ENCODE measurements at regions not wholly inside any gene's neighbourhood (a gene's known extent, or its start where the extent isn't known, plus 50 kb on each side); places are given as distances from the start of the nearest gene placed in this dataset.

DNA sequence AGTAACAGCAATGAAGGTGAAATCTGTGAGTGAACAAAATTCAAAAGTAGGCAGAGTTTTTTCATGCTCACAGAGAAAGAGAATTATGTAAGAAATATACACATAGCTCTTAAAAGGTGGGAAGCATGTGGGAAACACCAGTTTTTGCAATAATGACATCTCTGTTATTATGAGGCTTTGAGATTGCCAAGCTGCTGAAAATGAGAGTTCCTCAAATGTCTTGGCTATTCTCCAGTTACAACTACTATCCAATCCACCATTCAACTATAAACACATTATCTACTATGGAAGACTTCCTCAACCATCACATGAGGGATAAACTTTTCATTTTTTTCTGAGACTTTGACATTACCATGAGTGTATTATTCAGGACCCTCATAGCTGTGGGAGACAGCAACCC is 420.8 kb upstream of the ACTBL2 start:
- H3K4me3 ChIP-seq = no peak overlapping the region
- intact Hi-C loops (cut with DNase I; ENCODE audit: low total_unique reads) = no loop called here
- no peaks in the 10 kb centered on the region for H3K4me1 ChIP-seq
- no peaks in the 10 kb centered on the region for H3K27me3 ChIP-seq
- H3K36me3 ChIP-seq = no peaks in the 10 kb centered on the region
- H3K9me3 ChIP-seq = no peaks in the 10 kb centered on the region
- no peak for DNase-seq (ENCODE audit: low spot score in 2 of 2)
- TF ChIP-seq POLR2AphosphoS5 (IDR thresholded peaks at IDR 0.05) (no peak), POLR2A (IDR thresholded peaks at IDR 0.05) (no peak)
- TF ChIP-seq, protein P1, sequence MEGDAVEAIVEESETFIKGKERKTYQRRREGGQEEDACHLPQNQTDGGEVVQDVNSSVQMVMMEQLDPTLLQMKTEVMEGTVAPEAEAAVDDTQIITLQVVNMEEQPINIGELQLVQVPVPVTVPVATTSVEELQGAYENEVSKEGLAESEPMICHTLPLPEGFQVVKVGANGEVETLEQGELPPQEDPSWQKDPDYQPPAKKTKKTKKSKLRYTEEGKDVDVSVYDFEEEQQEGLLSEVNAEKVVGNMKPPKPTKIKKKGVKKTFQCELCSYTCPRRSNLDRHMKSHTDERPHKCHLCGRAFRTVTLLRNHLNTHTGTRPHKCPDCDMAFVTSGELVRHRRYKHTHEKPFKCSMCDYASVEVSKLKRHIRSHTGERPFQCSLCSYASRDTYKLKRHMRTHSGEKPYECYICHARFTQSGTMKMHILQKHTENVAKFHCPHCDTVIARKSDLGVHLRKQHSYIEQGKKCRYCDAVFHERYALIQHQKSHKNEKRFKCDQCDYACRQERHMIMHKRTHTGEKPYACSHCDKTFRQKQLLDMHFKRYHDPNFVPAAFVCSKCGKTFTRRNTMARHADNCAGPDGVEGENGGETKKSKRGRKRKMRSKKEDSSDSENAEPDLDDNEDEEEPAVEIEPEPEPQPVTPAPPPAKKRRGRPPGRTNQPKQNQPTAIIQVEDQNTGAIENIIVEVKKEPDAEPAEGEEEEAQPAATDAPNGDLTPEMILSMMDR (IDR thresholded peaks at IDR 0.05) = no peak
- H3K27ac ChIP-seq = no peak overlapping the region

DNA sequence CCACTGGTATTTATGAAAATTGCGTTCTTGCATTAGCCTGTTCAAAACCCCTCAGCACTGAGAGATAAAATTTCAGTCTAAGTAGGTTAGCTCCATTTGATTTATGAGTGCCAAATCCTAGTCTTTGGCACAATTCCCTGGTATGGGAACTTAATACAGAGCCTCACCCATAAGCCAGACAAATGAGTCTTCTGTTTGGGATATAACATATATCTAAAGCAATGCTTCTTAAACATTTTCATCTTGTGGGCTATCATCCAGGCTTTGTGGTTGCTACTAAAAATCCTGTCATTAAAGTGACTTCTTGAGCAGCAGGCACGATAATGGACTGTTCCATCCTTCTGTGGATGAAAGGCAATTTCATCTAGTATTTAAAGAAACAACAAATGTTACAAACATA is 419.5 kb upstream of the ACTBL2 start:
- TF ChIP-seq, protein P1 (IDR thresholded peaks at IDR 0.05) = no peak
- TF ChIP-seq POLR2A (IDR thresholded peaks at IDR 0.05) (no peak), POLR2AphosphoS5 (IDR thresholded peaks at IDR 0.05) (no peak)
- intact Hi-C loops (cut with DNase I; ENCODE audit: low total_unique reads) = no loop called here
- DNase-seq (ENCODE audit: low spot score in 2 of 2) = no peak
- Histone ChIP-seq H3K27ac (no peak overlapping the region), H3K4me1 (no peaks in the 10 kb centered on the region), H3K4me3 (no peak overlapping the region), H3K27me3 (no peaks in the 10 kb centered on the region), H3K9me3 (no peaks in the 10 kb centered on the region), H3K36me3 (no peaks in the 10 kb centered on the region)

GRCh38 chr5:57900381-57900944 is 417.9 kb upstream of the ACTBL2 start:
- DNase-seq (ENCODE audit: low spot score in 2 of 2) = no peak
- intact Hi-C loops (cut with DNase I; ENCODE audit: low total_unique reads) = no loop called here
- H3K9me3 ChIP-seq = no peaks in the 10 kb centered on the region
- no peaks in the 10 kb centered on the region for H3K36me3 ChIP-seq
- TF ChIP-seq, protein P1 (IDR thresholded peaks at IDR 0.05) = no peak
- TF ChIP-seq POLR2AphosphoS5 (IDR thresholded peaks at IDR 0.05) (no peak), POLR2A (IDR thresholded peaks at IDR 0.05) (no peak)
- no peak overlapping the region for H3K27ac ChIP-seq
- H3K4me3 ChIP-seq = no peak overlapping the region
- H3K4me1 ChIP-seq = no peaks in the 10 kb centered on the region
- no peaks in the 10 kb centered on the region for H3K27me3 ChIP-seq

GRCh38 chr5:57896576-57896975 is 414.0 kb upstream of the ACTBL2 start:
- no peak overlapping the region for H3K4me3 ChIP-seq
- no peak for DNase-seq (ENCODE audit: low spot score in 2 of 2)
- H3K4me1 ChIP-seq = no peaks in the 10 kb centered on the region
- no peaks in the 10 kb centered on the region for H3K36me3 ChIP-seq
- no peaks in the 10 kb centered on the region for H3K9me3 ChIP-seq
- TF ChIP-seq POLR2A (IDR thresholded peaks at IDR 0.05) (no peak), POLR2AphosphoS5 (IDR thresholded peaks at IDR 0.05) (no peak)
- TF ChIP-seq, protein P1 (IDR thresholded peaks at IDR 0.05) = no peak
- H3K27ac ChIP-seq = no peak overlapping the region
- intact Hi-C loops (cut with DNase I; ENCODE audit: low total_unique reads) = no loop called here
- no peaks in the 10 kb centered on the region for H3K27me3 ChIP-seq

DNA sequence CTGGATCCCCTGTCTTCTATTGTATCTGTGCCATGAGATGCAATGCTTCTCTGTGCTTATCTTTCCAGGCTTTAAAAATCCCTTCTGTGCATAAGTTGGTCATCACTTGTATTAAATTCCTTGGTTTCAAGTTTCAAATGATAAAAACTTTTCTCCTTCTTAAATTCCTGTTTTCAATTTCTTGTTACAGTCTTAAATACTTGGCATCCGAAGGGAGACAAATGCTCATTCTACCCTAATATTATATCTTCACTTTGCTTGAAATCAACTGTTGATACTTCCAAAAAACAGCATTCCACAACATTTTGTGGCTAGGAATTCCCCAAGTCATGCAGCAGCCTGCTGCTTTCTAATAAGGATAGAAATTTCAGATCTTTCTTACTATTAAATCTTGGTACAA is 413.2 kb upstream of the ACTBL2 start:
- Histone ChIP-seq H3K36me3 (no peaks in the 10 kb centered on the region), H3K9me3 (no peaks in the 10 kb centered on the region), H3K4me3 (no peak overlapping the region), H3K27ac (no peak overlapping the region), H3K27me3 (no peaks in the 10 kb centered on the region), H3K4me1 (no peaks in the 10 kb centered on the region)
- no peak for DNase-seq (ENCODE audit: low spot score in 2 of 2)
- TF ChIP-seq POLR2A (IDR thresholded peaks at IDR 0.05) (no peak), POLR2AphosphoS5 (IDR thresholded peaks at IDR 0.05) (no peak)
- TF ChIP-seq, protein P1 (IDR thresholded peaks at IDR 0.05) = no peak
- intact Hi-C loops (cut with DNase I; ENCODE audit: low total_unique reads) = no loop called here

Measured in breast epithelium (tissue), 4 donors.